Endothelial cell of umbilical vein (primary cell): ENCODE measurements at regions not wholly inside any gene's neighbourhood (a gene's known extent, or its start where the extent isn't known, plus 50 kb on each side); places are given as distances from the start of the nearest gene placed in this dataset.

Source experiments
- BruUV-seq: library from RNA; stranded (reverse); fragments of 400-500 nt; replicated peaks from 2 replicates; lab custom pipeline; 2021; lab: Mats Ljungman, UMichigan
- CTCF ChIA-PET: fragments of 300-600, 350-600 bp; sonication (Branson Sonifier 250); formaldehyde crosslinking; loops from one replicate; lab custom pipeline; 2021; ENCODE audit warnings: antibody characterized with exemption, inconsistent platforms; lab: Charles Lee
- POLR2A ChIA-PET: fragments of 300-600, 350-600 bp; sonication (Branson Sonifier 250); formaldehyde crosslinking; loops from one replicate; lab custom pipeline; 2021; ENCODE audit warnings: antibody characterized with exemption, inconsistent platforms; lab: Charles Lee
- DNase-seq: peaks from one replicate; pipeline ENCODE4 v3.0.0-alpha.2; 2011; ENCODE audit warnings: low read depth, low spot score
- FAIRE-seq: peaks from 2 replicates; lab custom pipeline; 2011; peaks lifted over from hg19 to GRCh38; lab: Jason Lieb, UNC
- H2AFZ ChIP-seq: 2 replicates; pipeline ENCODE4 v1.6.0; 2012; ENCODE audit warnings: low read depth, low read length, control low read depth, inconsistent platforms
- H3K27ac ChIP-seq: 2 replicates; pipeline ENCODE4 v1.5.1; 2011; ENCODE audit warnings: low read depth, mild to moderate bottlenecking, control low read depth, low read length, moderate library complexity; ENCODE audit not compliant: insufficient read depth
- H3K27me3 ChIP-seq, 2 experiments: 2 replicates each; pipeline versions ENCODE4 v1.6.0 to v1.6.1; 2011; ENCODE audit warnings: low read length in 2 of 2, mixed read lengths in 1 of 2; ENCODE audit not compliant: control insufficient read depth in 2 of 2, insufficient read depth in 2 of 2
- H3K36me3 ChIP-seq, 2 experiments: 2 replicates in 1 of 2; 3 replicates in 1 of 2; pipeline ENCODE4 v1.5.1; 2011; ENCODE audit warnings: low read length in 2 of 2, mild to moderate bottlenecking in 1 of 2, moderate library complexity in 1 of 2; ENCODE audit not compliant: control insufficient read depth in 2 of 2, insufficient read depth in 2 of 2; ENCODE audit errors: extremely low read depth in 1 of 2
- H3K4me1 ChIP-seq: 3 replicates; pipeline ENCODE4 v1.5.1; 2011; ENCODE audit warnings: mild to moderate bottlenecking, low read length; ENCODE audit not compliant: control insufficient read depth, insufficient read depth; ENCODE audit errors: extremely low read depth
- H3K4me2 ChIP-seq: 2 replicates; pipeline ENCODE4 v1.6.1; 2011; ENCODE audit warnings: low read length, control low read depth, mixed read lengths; ENCODE audit not compliant: insufficient read depth
- H3K4me3 ChIP-seq, 3 experiments: fragments of 200-600 bp in 1 of 3; sonication (generic), shearing (Covaris generic) in 1 of 3; replicated peaks in 1 of 3; 2 replicates each; pipeline ENCODE4 v1.5.1; 2011 to 2016; ENCODE audit warnings: control low read depth in 3 of 3, low read length in 3 of 3, mild to moderate bottlenecking in 2 of 3, inconsistent platforms in 1 of 3, low read depth in 1 of 3, moderate library complexity in 1 of 3; ENCODE audit not compliant: insufficient read depth in 1 of 3
- H3K79me2 ChIP-seq: 2 replicates; pipeline ENCODE4 v1.6.0; 2012; ENCODE audit warnings: low read length, inconsistent platforms; ENCODE audit not compliant: control insufficient read depth, insufficient read depth
- H3K9ac ChIP-seq: replicated peaks from 2 replicates; pipeline ENCODE3; 2011; ENCODE audit warnings: low read length, control low read depth; ENCODE audit not compliant: insufficient read depth; ENCODE audit errors: extremely low read depth
- H3K9me1 ChIP-seq: replicated peaks from 3 replicates; pipeline ENCODE4 v1.6.0; 2011; ENCODE audit warnings: mild to moderate bottlenecking, low read length; ENCODE audit not compliant: control insufficient read depth, insufficient read depth; ENCODE audit errors: extremely low read depth
- H3K9me3 ChIP-seq: replicated peaks from 2 replicates; pipeline ENCODE4 v1.5.1; 2012; ENCODE audit warnings: low read length, inconsistent platforms; ENCODE audit not compliant: control insufficient read depth, insufficient read depth
- H4K20me1 ChIP-seq: replicated peaks from 2 replicates; pipeline ENCODE3; 2011; ENCODE audit warnings: mild to moderate bottlenecking, low read length; ENCODE audit not compliant: control insufficient read depth, insufficient read depth; ENCODE audit errors: extremely low read depth
- EZH2 ChIP-seq: IDR thresholded peaks from 2 replicates; pipeline ENCODE4 v1.6.1; 2012; ENCODE audit warnings: borderline replicate concordance, low read depth, mild to moderate bottlenecking, moderate library complexity, low read length, inconsistent platforms; ENCODE audit not compliant: severe bottlenecking
- FOS ChIP-seq: IDR thresholded peaks from 2 replicates; pipeline ENCODE4 v1.6.1; 2011; ENCODE audit warnings: mild to moderate bottlenecking, low read length, moderate library complexity, borderline replicate concordance; ENCODE audit not compliant: insufficient read depth
- GATA2 ChIP-seq: IDR thresholded peaks from 2 replicates; pipeline ENCODE4 v1.7.0; 2011; ENCODE audit warnings: low read depth, mild to moderate bottlenecking, moderate library complexity, mixed read lengths, low read length; ENCODE audit not compliant: insufficient read length, insufficient read depth
- JUN ChIP-seq: IDR thresholded peaks from 2 replicates; pipeline ENCODE4 v1.6.1; 2011; ENCODE audit warnings: borderline replicate concordance, low read depth; ENCODE audit not compliant: insufficient read length, insufficient read depth
- MYC ChIP-seq: IDR thresholded peaks from one replicate; pipeline ENCODE4 v1.6.1; 2011; ENCODE audit warnings: mild to moderate bottlenecking, low read depth, low read length
- POLR2A ChIP-seq: IDR thresholded peaks from 2 replicates; pipeline ENCODE4 v1.6.1; 2012; ENCODE audit warnings: low read depth, mild to moderate bottlenecking, control low read depth, low read length
- POLR2AphosphoS5 ChIP-seq: IDR thresholded peaks from 2 replicates; pipeline ENCODE4 v1.6.1; 2012; ENCODE audit warnings: low read depth, mild to moderate bottlenecking, control low read depth, low read length, moderate library complexity; ENCODE audit not compliant: insufficient read depth
- dilution Hi-C: fragments of 300-500 bp; cut with MboI; formaldehyde crosslinking; loops from one replicate; pipeline ENCODE4 v1.15.0; 2019; ENCODE audit warnings: low sequenced_read_pairs; ENCODE audit not compliant: extremely low pct_ligation_motif_present
- intact Hi-C: fragments of 100-400 bp; cut with micrococcal nuclease; formaldehyde crosslinking; loops from one replicate; pipeline ENCODE4 v1.10.0; 2022
- TF ChIP-seq, protein P1 (sequence below): IDR thresholded peaks from 2 replicates; pipeline ENCODE4 v1.6.1; 2011; ENCODE audit not compliant: insufficient read depth, insufficient read length
- TF ChIP-seq, protein P2 (sequence below), 2 donors: IDR thresholded peaks; 1 replicate in 1 of 2; 2 replicates in 1 of 2; pipeline ENCODE4 v1.5.1; 2011; ENCODE audit warnings: low read length in 2 of 2, mild to moderate bottlenecking in 2 of 2, moderate library complexity in 2 of 2, control low read depth in 1 of 2, inconsistent platforms in 1 of 2, low read depth in 1 of 2; ENCODE audit not compliant: insufficient read depth in 1 of 2; ENCODE audit errors: extremely low read depth in 1 of 2

DNA sequence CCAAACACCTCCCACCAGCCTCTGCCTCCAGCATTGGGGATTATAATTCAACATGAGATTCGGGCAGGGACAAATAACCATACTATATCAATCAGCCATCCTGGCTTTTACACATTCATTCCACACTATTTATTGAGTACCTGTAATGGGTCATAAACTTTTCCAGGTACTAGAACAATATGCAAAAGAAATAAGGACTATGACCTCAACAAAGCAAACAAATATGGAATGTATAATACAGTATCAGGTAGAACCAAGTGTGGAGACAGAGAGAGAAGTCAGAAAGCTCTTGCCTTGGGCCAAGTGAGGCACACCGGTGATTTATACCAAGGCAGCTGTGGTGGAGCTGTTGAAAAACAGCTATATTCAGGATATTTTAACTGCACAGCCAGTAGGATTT lies 116.3 kb downstream of the TSPAN8 start:
- H3K9me1 ChIP-seq = no peaks in the 10 kb centered on the region
- ChIA-PET CTCF (interaction anchor here (0.6 to 1.6 kb wide), 2 partner anchors 10 to 95 kb away, joined by 3 read pairs; no protein-coding TSS in a partner anchor), POLR2A (no interaction called here)
- H2AFZ ChIP-seq = no peak overlapping the region
- no peak for DNase-seq
- no peaks in the 10 kb centered on the region for H3K4me1 ChIP-seq
- no peak overlapping the region for H3K4me2 ChIP-seq
- no peak overlapping the region for H3K9ac ChIP-seq
- intact Hi-C loops (no loop called here), dilution Hi-C loops (no loop called here)
- H3K27me3 ChIP-seq = no peaks in the 10 kb centered on the region
- H3K4me3 ChIP-seq = no peak overlapping the region
- H4K20me1 ChIP-seq = no peaks in the 10 kb centered on the region
- no peak overlapping the region for H3K27ac ChIP-seq
- BruUV-seq = no TSS peak
- no peaks in the 10 kb centered on the region for H3K36me3 ChIP-seq
- no peaks in the 10 kb centered on the region for H3K9me3 ChIP-seq
- FAIRE-seq = no peak
- no peak for TF ChIP-seq JUN
- H3K79me2 ChIP-seq = no peaks in the 10 kb centered on the region

DNA sequence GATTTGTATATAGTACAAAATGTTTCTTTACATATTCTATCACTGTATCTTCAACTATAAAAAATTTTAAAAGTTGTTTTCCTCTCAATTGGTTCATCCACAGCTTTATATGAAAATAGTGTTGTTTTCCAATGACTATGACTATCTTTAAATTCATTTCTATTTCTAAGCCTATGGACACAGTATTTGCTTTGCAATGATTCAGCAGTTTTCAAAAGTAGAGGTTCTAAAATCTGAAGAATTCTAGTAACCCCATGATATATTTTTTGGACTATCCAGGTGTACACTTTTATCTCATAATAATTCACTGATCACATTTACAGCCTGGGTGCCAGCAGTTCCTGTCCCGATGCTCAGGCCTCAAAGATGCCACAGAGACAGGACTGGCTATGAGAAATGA lies 118.4 kb upstream of the PTPRR start:
- H3K4me3 ChIP-seq = no peak overlapping the region
- H3K27ac ChIP-seq = no peak overlapping the region
- CTCF ChIA-PET = no interaction called here
- no peak overlapping the region for H3K4me2 ChIP-seq
- POLR2A ChIA-PET = no interaction called here
- no peaks in the 10 kb centered on the region for H3K79me2 ChIP-seq
- no TSS peak for BruUV-seq
- no peaks in the 10 kb centered on the region for H3K4me1 ChIP-seq
- dilution Hi-C loops (no loop called here), intact Hi-C loops (no loop called here)
- no peaks in the 10 kb centered on the region for H4K20me1 ChIP-seq
- no peaks in the 10 kb centered on the region for H3K9me3 ChIP-seq
- FAIRE-seq (no peak), DNase-seq (no peak)
- TF ChIP-seq EZH2 = no peak
- TF ChIP-seq JUN = no peak
- TF ChIP-seq, protein P1, sequence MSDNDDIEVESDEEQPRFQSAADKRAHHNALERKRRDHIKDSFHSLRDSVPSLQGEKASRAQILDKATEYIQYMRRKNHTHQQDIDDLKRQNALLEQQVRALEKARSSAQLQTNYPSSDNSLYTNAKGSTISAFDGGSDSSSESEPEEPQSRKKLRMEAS = no peak
- no peak for TF ChIP-seq MYC
- TF ChIP-seq POLR2AphosphoS5 = no peak
- TF ChIP-seq GATA2 = no peak
- TF ChIP-seq FOS = no peak
- TF ChIP-seq, protein P2, sequence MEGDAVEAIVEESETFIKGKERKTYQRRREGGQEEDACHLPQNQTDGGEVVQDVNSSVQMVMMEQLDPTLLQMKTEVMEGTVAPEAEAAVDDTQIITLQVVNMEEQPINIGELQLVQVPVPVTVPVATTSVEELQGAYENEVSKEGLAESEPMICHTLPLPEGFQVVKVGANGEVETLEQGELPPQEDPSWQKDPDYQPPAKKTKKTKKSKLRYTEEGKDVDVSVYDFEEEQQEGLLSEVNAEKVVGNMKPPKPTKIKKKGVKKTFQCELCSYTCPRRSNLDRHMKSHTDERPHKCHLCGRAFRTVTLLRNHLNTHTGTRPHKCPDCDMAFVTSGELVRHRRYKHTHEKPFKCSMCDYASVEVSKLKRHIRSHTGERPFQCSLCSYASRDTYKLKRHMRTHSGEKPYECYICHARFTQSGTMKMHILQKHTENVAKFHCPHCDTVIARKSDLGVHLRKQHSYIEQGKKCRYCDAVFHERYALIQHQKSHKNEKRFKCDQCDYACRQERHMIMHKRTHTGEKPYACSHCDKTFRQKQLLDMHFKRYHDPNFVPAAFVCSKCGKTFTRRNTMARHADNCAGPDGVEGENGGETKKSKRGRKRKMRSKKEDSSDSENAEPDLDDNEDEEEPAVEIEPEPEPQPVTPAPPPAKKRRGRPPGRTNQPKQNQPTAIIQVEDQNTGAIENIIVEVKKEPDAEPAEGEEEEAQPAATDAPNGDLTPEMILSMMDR (IDR thresholded peaks at IDR 0.05; ENCODE audit: extremely low read depth in 1 of 2, insufficient read depth in 1 of 2, low read depth in 1 of 2, low read length in 2 of 2) = no peak
- no peak for TF ChIP-seq POLR2A
- H3K27me3 ChIP-seq = no peaks in the 10 kb centered on the region
- no peaks in the 10 kb centered on the region for H3K9me1 ChIP-seq
- H3K36me3 ChIP-seq = no peaks in the 10 kb centered on the region
- no peak overlapping the region for H3K9ac ChIP-seq
- no peak overlapping the region for H2AFZ ChIP-seq
